ENCODE measurements at regions not wholly inside any gene's neighbourhood (a gene's known extent, or its start where the extent isn't known, plus 50 kb on each side); places are given as distances from the start of the nearest gene placed in this dataset.

DNA sequence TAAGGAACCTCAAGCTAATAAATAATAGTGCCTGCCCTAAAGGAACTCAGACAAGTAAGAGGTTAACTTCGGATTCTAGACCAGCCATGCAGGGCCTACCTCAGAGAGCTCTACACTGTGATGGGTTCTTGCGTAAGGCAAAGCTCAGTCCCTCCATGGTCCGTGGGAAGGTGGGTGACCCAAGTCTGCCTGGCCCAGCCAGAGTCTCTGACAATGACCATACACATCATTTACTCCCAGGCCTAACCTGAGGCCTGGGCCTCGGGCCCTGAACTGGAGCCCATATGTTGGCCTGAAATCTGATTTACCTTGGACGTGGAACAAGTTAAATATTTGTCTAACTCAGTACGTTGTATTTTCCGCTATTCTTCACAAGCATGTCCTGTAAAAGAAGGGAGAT lies 55.1 kb downstream of the TMEM174 start:
- DNase-seq (ENCODE audit: low spot score), result no peak

Data from globus pallidus (tissue), 1 donor.